H1 (cell line): ENCODE measurements at regions not wholly inside any gene's neighbourhood (a gene's known extent, or its start where the extent isn't known, plus 50 kb on each side); places are given as distances from the start of the nearest gene placed in this dataset.

ENCODE experiments used
- CTCF ChIA-PET: fragments of 300-600 bp; sonication (Branson Sonifier 250); formaldehyde crosslinking; loops from one replicate; lab custom pipeline; 2021; ENCODE audit not compliant: partially characterized antibody; lab: Charles Lee
- POLR2A ChIA-PET: fragments of 300-600 bp; sonication (Branson Sonifier 250); formaldehyde crosslinking; loops from one replicate; lab custom pipeline; 2021; ENCODE audit warnings: inconsistent platforms; ENCODE audit not compliant: partially characterized antibody; lab: Charles Lee
- DNase-seq, 2 experiments: peaks; one replicate each; pipeline versions ENCODE4 v3.0.0 to v3.0.0-alpha.2; 2010 to 2022; ENCODE audit warnings: low spot score in 2 of 2, low read depth in 1 of 2, mixed read lengths in 1 of 2
- FAIRE-seq: peaks from 2 replicates; lab custom pipeline; 2011; peaks lifted over from hg19 to GRCh38; lab: Jason Lieb, UNC
- H2AFZ ChIP-seq: 2 replicates; pipeline ENCODE4 v1.8.1; 2012; ENCODE audit warnings: low read length, inconsistent platforms
- H2AK5ac ChIP-seq: 2 replicates; pipeline ENCODE4 v1.6.1; 2013; ENCODE audit warnings: low read depth, low read length
- H2BK120ac ChIP-seq: replicated peaks from 2 replicates; pipeline ENCODE3; 2013; ENCODE audit warnings: low read depth, low read length, inconsistent platforms
- H2BK12ac ChIP-seq: 2 replicates; pipeline ENCODE4 v1.6.1; 2013; ENCODE audit warnings: low read depth, low read length
- H2BK15ac ChIP-seq: 2 replicates; pipeline ENCODE4 v1.6.1; 2013; ENCODE audit warnings: low read length
- H2BK20ac ChIP-seq: 2 replicates; pipeline ENCODE4 v1.6.1; 2013; ENCODE audit warnings: low read length
- H2BK5ac ChIP-seq: 2 replicates; pipeline ENCODE4 v1.6.1; 2013; ENCODE audit warnings: low read depth, low read length
- H3K14ac ChIP-seq: 2 replicates; pipeline ENCODE4 v1.6.1; 2013; ENCODE audit warnings: inconsistent platforms; ENCODE audit not compliant: insufficient read length
- H3K18ac ChIP-seq: 2 replicates; pipeline ENCODE4 v1.6.1; 2013; ENCODE audit warnings: low read length; ENCODE audit errors: extremely low read depth
- H3K23ac ChIP-seq: 2 replicates; pipeline ENCODE4 v1.6.1; 2013; ENCODE audit warnings: inconsistent platforms; ENCODE audit not compliant: insufficient read length
- H3K23me2 ChIP-seq: 2 replicates; pipeline ENCODE4 v1.6.1; 2013; ENCODE audit warnings: low read depth, low read length
- H3K27ac ChIP-seq: 2 replicates; pipeline ENCODE4 v1.6.1; 2011; ENCODE audit warnings: low read depth, low read length, inconsistent platforms
- H3K27me3 ChIP-seq, 4 experiments: replicated peaks in 1 of 4; 1 replicate in 1 of 4; 2 replicates in 3 of 4; pipeline versions ENCODE4 v1.6.1 to v1.8.1; 2011 to 2013; ENCODE audit warnings: low read length in 3 of 4, mild to moderate bottlenecking in 3 of 4, inconsistent platforms in 2 of 4, mixed read lengths in 2 of 4, moderate library complexity in 1 of 4; ENCODE audit not compliant: control insufficient read depth in 3 of 4, insufficient read depth in 3 of 4; ENCODE audit errors: extremely low read depth in 1 of 4
- H3K36me3 ChIP-seq, 4 experiments: 2 replicates each; pipeline versions ENCODE4 v1.6.1 to v1.8.1; 2011 to 2013; ENCODE audit warnings: mild to moderate bottlenecking in 4 of 4, low read length in 3 of 4, moderate library complexity in 2 of 4, control low read depth in 1 of 4, inconsistent platforms in 1 of 4; ENCODE audit not compliant: insufficient read depth in 4 of 4, control insufficient read depth in 2 of 4
- H3K4ac ChIP-seq: replicated peaks from 2 replicates; pipeline ENCODE3; 2013; ENCODE audit warnings: low read length, low read depth, mixed read lengths, inconsistent platforms; ENCODE audit not compliant: insufficient read length
- H3K4me1 ChIP-seq, 4 experiments: replicated peaks in 1 of 4; 1 replicate in 1 of 4; 2 replicates in 3 of 4; pipeline versions ENCODE4 v1.6.1 to v1.8.1; 2011 to 2013; ENCODE audit warnings: low read length in 3 of 4, inconsistent platforms in 2 of 4, mixed read lengths in 1 of 4; ENCODE audit not compliant: insufficient read depth in 4 of 4, control insufficient read depth in 3 of 4
- H3K4me2 ChIP-seq, 2 experiments: 2 replicates each; pipeline versions ENCODE4 v1.6.1 to v1.8.1; 2011 to 2013; ENCODE audit warnings: low read depth in 2 of 2, low read length in 2 of 2, control low read depth in 1 of 2, inconsistent platforms in 1 of 2, mild to moderate bottlenecking in 1 of 2; ENCODE audit not compliant: insufficient read depth in 1 of 2
- H3K4me3 ChIP-seq, 4 experiments: fragments of 200-600, 300-600 bp in 1 of 4; sonication (generic), shearing (Covaris generic), sonication (Bioruptor Twin) in 1 of 4; 2 replicates each; pipeline versions ENCODE4 v1.5.1 to v1.8.1; 2011 to 2016; ENCODE audit warnings: low read length in 4 of 4, low read depth in 3 of 4, control low read depth in 2 of 4, inconsistent platforms in 2 of 4, mild to moderate bottlenecking in 2 of 4, mixed read lengths in 1 of 4, moderate library complexity in 1 of 4; ENCODE audit not compliant: insufficient read depth in 2 of 4; ENCODE audit errors: extremely low read depth in 1 of 4
- H3K56ac ChIP-seq: replicated peaks from 2 replicates; pipeline ENCODE3; 2013; ENCODE audit warnings: low read depth, mild to moderate bottlenecking, mixed read lengths, low read length, inconsistent platforms; ENCODE audit not compliant: insufficient read length
- H3K79me1 ChIP-seq: 2 replicates; pipeline ENCODE4 v1.6.1; 2013; ENCODE audit warnings: low read depth, low read length, control low read depth
- H3K79me2 ChIP-seq, 2 experiments: 2 replicates each; pipeline versions ENCODE4 v1.6.1 to v1.8.1; 2012 to 2013; ENCODE audit warnings: low read length in 2 of 2, mild to moderate bottlenecking in 2 of 2, inconsistent platforms in 1 of 2; ENCODE audit not compliant: insufficient read depth in 2 of 2, control insufficient read depth in 1 of 2
- H3K9ac ChIP-seq, 4 experiments: replicated peaks in 1 of 4; 1 replicate in 1 of 4; 2 replicates in 3 of 4; pipeline versions ENCODE4 v1.6.1 to v1.8.1; 2011 to 2013; ENCODE audit warnings: low read depth in 3 of 4, low read length in 3 of 4, control low read depth in 2 of 4, mild to moderate bottlenecking in 2 of 4, moderate library complexity in 2 of 4, inconsistent platforms in 1 of 4; ENCODE audit errors: extremely low read depth in 1 of 4
- H3K9me3 ChIP-seq, 2 experiments: 2 replicates each; pipeline versions ENCODE4 v1.6.1 to v1.8.1; 2012 to 2013; ENCODE audit warnings: mild to moderate bottlenecking in 2 of 2, moderate library complexity in 2 of 2, control low read depth in 1 of 2, inconsistent platforms in 1 of 2, low read depth in 1 of 2, low read length in 1 of 2, mixed read lengths in 1 of 2; ENCODE audit not compliant: insufficient read depth in 2 of 2
- H4K20me1 ChIP-seq, 2 experiments: replicated peaks in 1 of 2; 2 replicates each; pipeline versions ENCODE3 to v1.8.1; 2011 to 2013; ENCODE audit warnings: inconsistent platforms in 2 of 2, low read length in 2 of 2, mild to moderate bottlenecking in 1 of 2; ENCODE audit not compliant: insufficient read depth in 2 of 2, control insufficient read depth in 1 of 2
- H4K5ac ChIP-seq: 2 replicates; pipeline ENCODE4 v1.6.1; 2013; ENCODE audit warnings: low read length, low read depth, mixed read lengths, inconsistent platforms; ENCODE audit not compliant: insufficient read length
- H4K8ac ChIP-seq: 2 replicates; pipeline ENCODE4 v1.8.0; 2013; ENCODE audit warnings: mild to moderate bottlenecking, moderate library complexity, low read length, inconsistent platforms; ENCODE audit not compliant: insufficient read depth; ENCODE audit errors: extremely low read depth
- H4K91ac ChIP-seq: replicated peaks from 2 replicates; pipeline ENCODE3; 2013; ENCODE audit warnings: low read length, mixed read lengths, inconsistent platforms; ENCODE audit not compliant: insufficient read length
- HDAC6 ChIP-seq: IDR thresholded peaks from one replicate; pipeline ENCODE4 v1.7.1; 2012; ENCODE audit warnings: low read depth, mild to moderate bottlenecking, inconsistent platforms, low read length, moderate library complexity
- RNF2 ChIP-seq: fragments of 200-900, 300-1000 bp; sonication (generic); IDR thresholded peaks from 2 replicates; pipeline ENCODE4 v1.7.1; 2016; ENCODE audit warnings: borderline replicate concordance, low read depth, mild to moderate bottlenecking, antibody characterized with exemption, low read length; ENCODE audit not compliant: poor library complexity, severe bottlenecking; ENCODE audit errors: missing control alignments
- WGBS, 2 experiments: shearing (Covaris generic) in 1 of 2; methylation state at CpG; one replicate each; pipeline versions ENCODE4 v1.1.6 to v1.1.7; 2013 to 2015; ENCODE audit warnings: low lambda C conversion rate in 2 of 2, mixed read lengths in 2 of 2, inconsistent platforms in 1 of 2, low coverage in 1 of 2, missing lambda C conversion rate in 1 of 2; ENCODE audit not compliant: insufficient replicate concordance in 2 of 2, insufficient coverage in 1 of 2, insufficient read length in 1 of 2; ENCODE audit errors: extremely low coverage in 1 of 2, missing lambda C conversion rate in 1 of 2; 5-methylcytosine and 5-hydroxymethylcytosine counted together
- TF ChIP-seq, protein P1 (sequence below): IDR thresholded peaks from 2 replicates; pipeline ENCODE4 v1.6.1; 2012; ENCODE audit warnings: inconsistent platforms

DNA sequence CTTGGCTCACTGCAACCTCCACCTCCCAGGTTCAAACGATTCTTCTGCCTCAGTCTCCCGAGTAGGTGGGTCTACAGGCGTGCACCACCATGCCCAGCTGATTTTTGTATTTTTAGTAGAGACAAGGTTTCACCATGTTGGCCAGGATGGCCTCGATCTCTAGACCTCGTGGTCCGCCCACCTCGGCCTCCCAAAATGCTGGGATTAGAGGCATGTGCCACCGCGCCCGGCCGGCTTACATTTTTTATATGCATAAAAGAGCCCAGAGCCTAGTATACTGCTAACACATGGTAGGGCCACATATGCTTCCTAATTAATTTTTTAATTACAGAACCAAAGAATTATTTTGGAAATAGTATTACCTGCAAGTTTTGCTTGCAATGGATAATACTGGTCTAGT, 1325.4 kb downstream of the PLA2G4A start:
- DNase-seq (no peak), FAIRE-seq (no peak)
- 95% methylated on average over 11 of the region's 11 CpGs; no CpG with 5 or more reads in 1 of the 2 experiments for WGBS, 2 experiments
- Histone ChIP-seq H2BK120ac (no peak overlapping the region), H2BK5ac (no peak overlapping the region), H2AK5ac (no peak overlapping the region), H3K9me3 (no peaks in the 10 kb centered on the region), H3K27ac (no peak overlapping the region), H3K9ac (no peak overlapping the region), H4K8ac (no peak overlapping the region), H2AFZ (no peak overlapping the region), H3K27me3 (no peaks in the 10 kb centered on the region), H2BK15ac (no peak overlapping the region), H3K23ac (no peak overlapping the region), H3K4me3 (no peak overlapping the region), H3K79me2 (no peaks in the 10 kb centered on the region), H2BK12ac (no peak overlapping the region), H4K5ac (no peak overlapping the region), H3K4ac (no peak overlapping the region), H4K20me1 (no peaks in the 10 kb centered on the region), H3K14ac (no peak overlapping the region), H3K79me1 (no peaks in the 10 kb centered on the region), H2BK20ac (no peak overlapping the region), H3K23me2 (no peaks in the 10 kb centered on the region), H3K18ac (no peak overlapping the region), H3K4me2 (no peak overlapping the region), H3K4me1 (no peaks in the 10 kb centered on the region), H3K36me3 (no peaks in the 10 kb centered on the region), H3K56ac (no peak overlapping the region), H4K91ac (no peak overlapping the region)
- TF ChIP-seq, protein P1, sequence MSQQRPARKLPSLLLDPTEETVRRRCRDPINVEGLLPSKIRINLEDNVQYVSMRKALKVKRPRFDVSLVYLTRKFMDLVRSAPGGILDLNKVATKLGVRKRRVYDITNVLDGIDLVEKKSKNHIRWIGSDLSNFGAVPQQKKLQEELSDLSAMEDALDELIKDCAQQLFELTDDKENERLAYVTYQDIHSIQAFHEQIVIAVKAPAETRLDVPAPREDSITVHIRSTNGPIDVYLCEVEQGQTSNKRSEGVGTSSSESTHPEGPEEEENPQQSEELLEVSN = no peak
- TF ChIP-seq HDAC6 = no peak
- TF ChIP-seq RNF2 = no peak
- ChIA-PET POLR2A (no interaction called here), CTCF (no interaction called here)
